ENCODE measurements at regions not wholly inside any gene's neighbourhood (a gene's known extent, or its start where the extent isn't known, plus 50 kb on each side); places are given as distances from the start of the nearest gene placed in this dataset.
"Not testable (repeated sequence)": the region's sequence is repeated elsewhere in the genome, so short reads cannot be mapped to it uniquely, and the experiment has no call there.

DNA sequence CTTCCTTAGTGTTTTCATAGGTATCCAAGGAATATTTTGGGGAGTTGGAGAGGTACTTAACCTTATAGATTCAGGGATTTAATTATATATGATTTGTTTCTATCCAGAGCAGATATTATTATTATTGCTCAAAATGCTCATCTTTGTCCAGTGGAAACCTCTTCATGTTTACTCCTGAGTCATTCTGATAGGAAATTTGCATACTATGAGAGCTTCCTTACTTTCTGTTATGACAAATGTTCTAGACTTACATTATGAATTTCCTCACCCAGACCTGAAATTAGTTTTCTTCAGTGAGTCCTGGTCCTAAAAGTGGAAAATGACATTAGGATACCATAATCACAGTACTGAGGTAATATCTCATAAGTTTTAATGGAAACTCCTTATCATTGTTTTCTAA, 57.5 kb upstream of the PLPPR5 start:
- no peak overlapping the region for H3K4me3 ChIP-seq (ENCODE audit: low read length)
- no peaks in the 10 kb centered on the region for H3K79me2 ChIP-seq (ENCODE audit: low read length)
- TF ChIP-seq, protein P1, sequence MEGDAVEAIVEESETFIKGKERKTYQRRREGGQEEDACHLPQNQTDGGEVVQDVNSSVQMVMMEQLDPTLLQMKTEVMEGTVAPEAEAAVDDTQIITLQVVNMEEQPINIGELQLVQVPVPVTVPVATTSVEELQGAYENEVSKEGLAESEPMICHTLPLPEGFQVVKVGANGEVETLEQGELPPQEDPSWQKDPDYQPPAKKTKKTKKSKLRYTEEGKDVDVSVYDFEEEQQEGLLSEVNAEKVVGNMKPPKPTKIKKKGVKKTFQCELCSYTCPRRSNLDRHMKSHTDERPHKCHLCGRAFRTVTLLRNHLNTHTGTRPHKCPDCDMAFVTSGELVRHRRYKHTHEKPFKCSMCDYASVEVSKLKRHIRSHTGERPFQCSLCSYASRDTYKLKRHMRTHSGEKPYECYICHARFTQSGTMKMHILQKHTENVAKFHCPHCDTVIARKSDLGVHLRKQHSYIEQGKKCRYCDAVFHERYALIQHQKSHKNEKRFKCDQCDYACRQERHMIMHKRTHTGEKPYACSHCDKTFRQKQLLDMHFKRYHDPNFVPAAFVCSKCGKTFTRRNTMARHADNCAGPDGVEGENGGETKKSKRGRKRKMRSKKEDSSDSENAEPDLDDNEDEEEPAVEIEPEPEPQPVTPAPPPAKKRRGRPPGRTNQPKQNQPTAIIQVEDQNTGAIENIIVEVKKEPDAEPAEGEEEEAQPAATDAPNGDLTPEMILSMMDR (IDR thresholded peaks at IDR 0.05; ENCODE audit: low read length) = no peak
- TF ChIP-seq EZH2 (optimal IDR thresholded peaks at IDR 0.05; ENCODE audit: low read depth, low read length) = no peak
- TF ChIP-seq EZH2phosphoT487 (IDR thresholded peaks at IDR 0.05; ENCODE audit: low read length) = no peak
- H4K20me1 ChIP-seq (ENCODE audit: insufficient read depth, low read length) = no peaks in the 10 kb centered on the region
- no peak overlapping the region for H3K9ac ChIP-seq (ENCODE audit: low read length)
- no peaks in the 10 kb centered on the region for H3K9me2 ChIP-seq (replicated peaks; ENCODE audit: insufficient read depth, low read length)
- H3K4me2 ChIP-seq (ENCODE audit: low read depth, low read length) = no peak overlapping the region
- no peak overlapping the region for H3K27ac ChIP-seq (ENCODE audit: low read length)
- H3K27me3 ChIP-seq (replicated peaks; ENCODE audit: insufficient read depth, low read length) = no peaks in the 10 kb centered on the region
- no peaks in the 10 kb centered on the region for H3K9me3 ChIP-seq (replicated peaks; ENCODE audit: insufficient read depth, low read length)
- no peaks in the 10 kb centered on the region for H3F3A ChIP-seq (ENCODE audit: insufficient read depth, low read length)
- H3K4me1 ChIP-seq (ENCODE audit: low read length) = no peaks in the 10 kb centered on the region
- no peak for DNase-seq
- H3K36me3 ChIP-seq (replicated peaks; ENCODE audit: insufficient read depth, low read length) = no peaks in the 10 kb centered on the region
- no peak overlapping the region for H2AFZ ChIP-seq (ENCODE audit: low read length)

DNA sequence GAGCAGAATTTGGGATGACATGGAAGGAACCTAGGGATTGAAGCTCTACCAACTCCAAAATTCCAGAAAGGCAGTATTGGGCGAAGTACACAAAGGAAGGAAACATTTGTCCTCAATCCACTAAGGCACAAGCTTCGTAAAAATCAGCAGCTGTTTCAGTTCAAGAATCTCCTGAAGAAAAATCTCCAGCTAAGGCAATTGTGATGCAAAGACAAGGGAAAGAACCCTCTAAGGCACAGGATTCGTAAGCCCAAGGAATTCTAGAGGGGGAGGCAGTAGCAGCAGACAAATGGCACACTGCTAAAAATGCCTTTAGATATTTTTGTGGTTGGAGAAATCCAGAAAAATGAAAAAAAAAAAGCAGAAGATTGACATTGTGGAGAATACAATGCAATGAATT, 64.5 kb upstream of the PLPPR5 start:
- Histone ChIP-seq H4K20me1 (ENCODE audit: insufficient read depth, low read length) (no peaks in the 10 kb centered on the region), H3K4me3 (ENCODE audit: low read length) (no peak overlapping the region), H3K9me2 (replicated peaks; ENCODE audit: insufficient read depth, low read length) (no peaks in the 10 kb centered on the region), H3K9me3 (replicated peaks; ENCODE audit: insufficient read depth, low read length) (no peaks in the 10 kb centered on the region), H3K27ac (ENCODE audit: low read length) (no peak overlapping the region), H3K4me1 (ENCODE audit: low read length) (no peaks in the 10 kb centered on the region), H3K4me2 (ENCODE audit: low read depth, low read length) (no peak overlapping the region), H3K9ac (ENCODE audit: low read length) (no peak overlapping the region), H2AFZ (ENCODE audit: low read length) (no peak overlapping the region), H3F3A (ENCODE audit: insufficient read depth, low read length) (no peaks in the 10 kb centered on the region), H3K27me3 (replicated peaks; ENCODE audit: insufficient read depth, low read length) (no peaks in the 10 kb centered on the region), H3K36me3 (replicated peaks; ENCODE audit: insufficient read depth, low read length) (no peaks in the 10 kb centered on the region), H3K79me2 (ENCODE audit: low read length) (no peaks in the 10 kb centered on the region)
- DNase-seq = no peak
- TF ChIP-seq EZH2 (optimal IDR thresholded peaks at IDR 0.05; ENCODE audit: low read depth, low read length) (no peak), EZH2phosphoT487 (IDR thresholded peaks at IDR 0.05; ENCODE audit: low read length) (no peak)
- TF ChIP-seq, protein P1 (IDR thresholded peaks at IDR 0.05; ENCODE audit: low read length) = no peak

DNA sequence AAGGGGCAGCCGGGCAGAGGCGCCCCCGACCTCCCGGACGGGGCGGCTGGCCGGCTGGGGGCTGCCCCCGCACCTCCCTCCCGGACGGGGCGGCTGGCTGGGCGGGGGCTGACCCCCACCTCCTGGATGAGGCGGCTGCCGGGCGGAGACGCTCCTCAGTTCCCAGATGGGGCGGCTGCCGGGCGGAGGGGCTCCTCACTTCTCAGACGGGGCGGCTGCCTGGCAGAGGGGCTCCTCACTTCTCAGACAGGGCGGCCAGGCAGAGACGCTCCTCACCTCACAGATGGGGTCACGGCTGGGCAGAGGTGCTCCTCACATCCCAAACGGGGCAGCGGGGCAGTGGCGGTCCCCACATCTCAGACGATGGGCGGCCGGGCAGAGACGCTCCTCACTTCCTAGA, 73.9 kb upstream of the PLPPR5 start:
- H3K36me3 ChIP-seq (replicated peaks; ENCODE audit: insufficient read depth, low read length); H3K9me3 ChIP-seq (replicated peaks; ENCODE audit: insufficient read depth, low read length); H4K20me1 ChIP-seq (ENCODE audit: insufficient read depth, low read length); H3K27me3 ChIP-seq (replicated peaks; ENCODE audit: insufficient read depth, low read length); H3K4me3 ChIP-seq (ENCODE audit: low read length); H3K27ac ChIP-seq (ENCODE audit: low read length); H3K9ac ChIP-seq (ENCODE audit: low read length); H2AFZ ChIP-seq (ENCODE audit: low read length); H3K4me1 ChIP-seq (ENCODE audit: low read length); H3K9me2 ChIP-seq (replicated peaks; ENCODE audit: insufficient read depth, low read length); H3K4me2 ChIP-seq (ENCODE audit: low read depth, low read length); H3K79me2 ChIP-seq (ENCODE audit: low read length); DNase-seq; H3F3A ChIP-seq (ENCODE audit: insufficient read depth, low read length): not testable (repeated sequence)

DNA sequence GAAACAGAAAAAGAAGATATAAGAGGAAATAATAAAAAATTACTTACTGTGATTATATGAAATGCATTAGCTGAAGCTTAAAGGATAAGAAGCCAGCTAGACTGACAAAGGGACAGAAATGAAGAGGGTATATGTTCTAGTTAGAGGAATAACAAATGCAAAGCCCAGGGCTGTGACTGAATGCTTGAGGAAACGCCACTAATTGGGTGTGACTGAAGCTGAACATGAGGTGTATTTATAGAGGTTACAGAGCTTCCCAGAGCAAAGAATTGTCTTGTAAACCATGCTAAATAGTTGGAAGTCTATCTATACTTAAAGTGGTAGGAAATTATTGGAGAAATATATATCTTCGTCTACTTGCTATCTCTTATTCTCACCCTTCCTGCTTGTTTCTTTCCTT, 77.7 kb upstream of the PLPPR5 start:
- H3K27ac ChIP-seq (ENCODE audit: low read length) = no peak overlapping the region
- H3K27me3 ChIP-seq (replicated peaks; ENCODE audit: insufficient read depth, low read length) = no peaks in the 10 kb centered on the region
- H3K9ac ChIP-seq (ENCODE audit: low read length) = no peak overlapping the region
- no peaks in the 10 kb centered on the region for H3K9me2 ChIP-seq (replicated peaks; ENCODE audit: insufficient read depth, low read length)
- H3K79me2 ChIP-seq (ENCODE audit: low read length) = no peaks in the 10 kb centered on the region
- H2AFZ ChIP-seq (ENCODE audit: low read length) = no peak overlapping the region
- H3K4me3 ChIP-seq (ENCODE audit: low read length) = no peak overlapping the region
- no peaks in the 10 kb centered on the region for H3F3A ChIP-seq (ENCODE audit: insufficient read depth, low read length)
- no peak for TF ChIP-seq EZH2phosphoT487 (IDR thresholded peaks at IDR 0.05; ENCODE audit: low read length)
- TF ChIP-seq EZH2 (optimal IDR thresholded peaks at IDR 0.05; ENCODE audit: low read depth, low read length) = no peak
- TF ChIP-seq, protein P1 (IDR thresholded peaks at IDR 0.05; ENCODE audit: low read length) = no peak
- H3K4me1 ChIP-seq (ENCODE audit: low read length) = peaks cover 10% of the 10 kb centered on the region
- no peak for DNase-seq
- H4K20me1 ChIP-seq (ENCODE audit: insufficient read depth, low read length) = no peaks in the 10 kb centered on the region
- no peak overlapping the region for H3K4me2 ChIP-seq (ENCODE audit: low read depth, low read length)
- H3K36me3 ChIP-seq (replicated peaks; ENCODE audit: insufficient read depth, low read length) = no peaks in the 10 kb centered on the region
- H3K9me3 ChIP-seq (replicated peaks; ENCODE audit: insufficient read depth, low read length) = no peaks in the 10 kb centered on the region

All from MM.1S (cell line).